PC-9 (cell line): ENCODE measurements at regions not wholly inside any gene's neighbourhood (a gene's known extent, or its start where the extent isn't known, plus 50 kb on each side); places are given as distances from the start of the nearest gene placed in this dataset.

Source experiments
- CTCF ChIP-seq: fragments of 200-600 bp; sonication (generic); conservative IDR thresholded peaks from 2 replicates; pipeline ENCODE4 v1.6.1; 2017; ENCODE audit warnings: mixed run types, antibody characterized with exemption, mild to moderate bottlenecking, moderate library complexity
- EZH2 ChIP-seq: fragments of 200-600 bp; sonication (generic); IDR thresholded peaks from 2 replicates; pipeline ENCODE4 v1.8.0; 2017; ENCODE audit warnings: antibody characterized with exemption, low read depth

- no peak for TF ChIP-seq CTCF
- TF ChIP-seq EZH2, result no peak
Measured at GRCh38 chr1:229879746-229880145, 187.3 kb upstream of the GALNT2 start.
